HCEC 1CT (cell line): ENCODE measurements at regions not wholly inside any gene's neighbourhood (a gene's known extent, or its start where the extent isn't known, plus 50 kb on each side); places are given as distances from the start of the nearest gene placed in this dataset.
"Not testable (repeated sequence)": the region's sequence is repeated elsewhere in the genome, so short reads cannot be mapped to it uniquely, and the experiment has no call there.

Experiments
- DNase-seq: peaks from one replicate; pipeline ENCODE4 v3.0.0-alpha.2; 2017

- no peak for DNase-seq
These were observed 253.6 kb upstream of the AVPR1A start for GRCh38 chr12:63404611-63405010.

- DNase-seq: no peak
These were observed 252.3 kb upstream of the AVPR1A start for GRCh38 chr12:63403256-63403655.

GRCh38 chr12:63400718-63401117 lies 249.7 kb upstream of the AVPR1A start:
- no peak for DNase-seq

GRCh38 chr12:63400318-63400717 lies 249.3 kb upstream of the AVPR1A start:
- DNase-seq: no peak

GRCh38 chr12:63397807-63398206 lies 246.8 kb upstream of the AVPR1A start:
- no peak for DNase-seq

GRCh38 chr12:63396135-63396534 lies 245.1 kb upstream of the AVPR1A start:
- DNase-seq: no peak

GRCh38 chr12:63394983-63395382 lies 244.0 kb upstream of the AVPR1A start:
- no peak for DNase-seq

- no peak for DNase-seq
These were observed 243.3 kb upstream of the AVPR1A start for GRCh38 chr12:63394349-63394748.

GRCh38 chr12:63389211-63389610 lies 238.2 kb upstream of the AVPR1A start:
- no peak for DNase-seq

- no peak for DNase-seq
These were observed 236.8 kb upstream of the AVPR1A start for GRCh38 chr12:63387771-63388170.

GRCh38 chr12:63382930-63383329 lies 231.9 kb upstream of the AVPR1A start:
- no peak for DNase-seq

- DNase-seq: peak; percentile 7
These were observed 211.8 kb upstream of the AVPR1A start for GRCh38 chr12:63362791-63363190.

GRCh38 chr12:63362166-63362565 lies 211.2 kb upstream of the AVPR1A start:
- DNase-seq: no peak

GRCh38 chr12:63354969-63355368 lies 204.0 kb upstream of the AVPR1A start:
- DNase-seq: no peak

GRCh38 chr12:63353559-63353958 lies 202.6 kb upstream of the AVPR1A start:
- no peak for DNase-seq

GRCh38 chr12:63351370-63351769 lies 200.4 kb upstream of the AVPR1A start:
- DNase-seq: no peak

- no peak for DNase-seq
These were observed 197.6 kb upstream of the AVPR1A start for GRCh38 chr12:63348556-63348955.

- DNase-seq: not testable (repeated sequence)
These were observed 186.2 kb upstream of the AVPR1A start for GRCh38 chr12:63337158-63337557.

- DNase-seq: no peak
These were observed 175.3 kb upstream of the AVPR1A start for GRCh38 chr12:63326260-63326659.

- no peak for DNase-seq
These were observed 174.8 kb upstream of the AVPR1A start for GRCh38 chr12:63325757-63326156.

- no peak for DNase-seq
These were observed 172.9 kb upstream of the AVPR1A start for GRCh38 chr12:63323942-63324341.

GRCh38 chr12:63321373-63321772 lies 170.4 kb upstream of the AVPR1A start:
- DNase-seq: no peak

- no peak for DNase-seq
These were observed 169.1 kb upstream of the AVPR1A start for GRCh38 chr12:63319936-63320633.

GRCh38 chr12:63319386-63319785 lies 168.4 kb upstream of the AVPR1A start:
- DNase-seq: no peak

GRCh38 chr12:63318933-63319332 lies 167.9 kb upstream of the AVPR1A start:
- no peak for DNase-seq
